GM12864 (cell line): ENCODE measurements at regions not wholly inside any gene's neighbourhood (a gene's known extent, or its start where the extent isn't known, plus 50 kb on each side); places are given as distances from the start of the nearest gene placed in this dataset.

Experiments
- DNase-seq: peaks from one replicate; pipeline ENCODE4 v3.0.0-alpha.2; 2011; ENCODE audit warnings: low read depth
- H3K4me3 ChIP-seq: 2 replicates; pipeline ENCODE4 v1.5.1; 2011; ENCODE audit warnings: mild to moderate bottlenecking, low read depth, low read length, control low read depth
- CTCF ChIP-seq: IDR thresholded peaks from 2 replicates; pipeline ENCODE4 v1.5.1; 2011; ENCODE audit warnings: low read depth, mild to moderate bottlenecking, moderate library complexity, low read length, control low read depth, inconsistent platforms; ENCODE audit errors: missing control alignments

DNA sequence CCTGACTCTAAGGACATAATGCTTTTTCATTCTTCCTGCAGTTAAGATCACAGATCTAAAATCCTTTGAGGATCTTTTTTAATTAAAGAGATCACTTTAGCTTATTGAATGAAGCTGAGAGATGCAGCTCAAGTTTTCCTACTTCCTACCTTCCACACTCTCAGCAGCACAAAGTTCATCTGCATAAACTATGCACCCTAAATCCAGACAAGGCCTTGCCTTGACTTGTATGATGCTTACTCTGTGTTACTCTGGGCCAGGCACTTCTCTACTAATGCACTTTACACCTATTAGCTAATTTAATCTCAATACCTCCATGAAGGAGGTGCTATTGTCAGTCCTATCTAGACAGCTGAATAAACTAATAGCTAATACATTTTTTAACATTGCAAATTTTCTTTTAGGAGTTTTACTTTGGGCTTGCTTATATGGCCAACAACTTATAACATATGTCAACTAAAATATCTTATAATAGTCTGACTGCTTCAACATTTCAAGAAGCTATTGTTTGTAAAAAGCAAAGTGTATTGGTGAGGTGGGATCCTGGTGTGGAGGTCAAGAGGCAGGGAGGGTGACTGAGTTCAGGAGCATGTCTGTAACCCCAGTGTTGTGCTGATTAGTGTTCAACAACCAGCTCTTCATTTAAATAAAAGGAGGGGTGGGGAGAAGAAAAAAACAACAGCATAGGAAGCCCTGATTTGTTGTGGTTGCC lies 172.4 kb upstream of the ATP11B start:
- no peak for TF ChIP-seq CTCF
- DNase-seq = no peak

DNA sequence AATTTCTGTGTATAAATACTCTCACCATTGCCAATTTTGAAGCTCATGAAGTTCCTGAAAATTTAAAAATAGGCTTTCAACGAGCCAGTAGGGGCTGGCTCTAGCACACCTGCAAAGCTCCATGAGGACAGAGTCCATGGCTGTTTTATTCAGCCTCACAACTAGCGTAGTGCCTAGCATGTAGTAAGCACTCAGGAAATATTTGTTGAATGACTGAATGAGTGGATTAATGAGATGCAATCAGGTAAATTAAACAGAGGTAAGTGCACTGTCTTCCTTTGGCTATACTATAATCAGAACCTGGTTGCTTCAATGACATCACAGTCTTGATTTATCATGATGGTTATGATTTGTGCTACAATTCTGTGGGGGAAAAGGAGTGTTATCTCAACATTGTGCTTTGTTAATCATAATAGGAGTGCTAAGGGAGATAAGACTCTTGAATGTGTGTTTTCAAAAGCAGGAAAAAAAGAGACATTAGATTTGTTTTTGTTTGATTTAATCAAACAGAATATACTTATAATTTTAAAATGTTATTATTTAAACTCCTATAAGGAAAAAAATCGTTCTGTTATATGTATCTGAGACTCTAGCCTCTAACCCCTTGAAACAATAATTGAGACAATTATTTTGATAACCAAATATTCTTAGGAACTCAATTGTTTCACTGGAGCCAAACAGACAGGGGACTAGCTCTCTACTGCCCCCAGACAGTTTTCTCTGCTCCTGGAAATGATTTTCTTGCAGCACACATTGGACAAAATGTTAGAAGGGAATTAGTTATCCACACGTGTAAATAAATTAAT lies 171.7 kb upstream of the ATP11B start:
- TF ChIP-seq CTCF = peak; percentile 23
- no peak for DNase-seq
- H3K4me3 ChIP-seq = no peak overlapping the region

More for the DNA sequence above, 172.4 kb upstream of the ATP11B start:
- H3K4me3 ChIP-seq = no peak overlapping the region

- TF ChIP-seq CTCF = no peak
- DNase-seq = no peak
Measured at GRCh38 chr3:182622241-182622545, 171.1 kb upstream of the ATP11B start.

DNA sequence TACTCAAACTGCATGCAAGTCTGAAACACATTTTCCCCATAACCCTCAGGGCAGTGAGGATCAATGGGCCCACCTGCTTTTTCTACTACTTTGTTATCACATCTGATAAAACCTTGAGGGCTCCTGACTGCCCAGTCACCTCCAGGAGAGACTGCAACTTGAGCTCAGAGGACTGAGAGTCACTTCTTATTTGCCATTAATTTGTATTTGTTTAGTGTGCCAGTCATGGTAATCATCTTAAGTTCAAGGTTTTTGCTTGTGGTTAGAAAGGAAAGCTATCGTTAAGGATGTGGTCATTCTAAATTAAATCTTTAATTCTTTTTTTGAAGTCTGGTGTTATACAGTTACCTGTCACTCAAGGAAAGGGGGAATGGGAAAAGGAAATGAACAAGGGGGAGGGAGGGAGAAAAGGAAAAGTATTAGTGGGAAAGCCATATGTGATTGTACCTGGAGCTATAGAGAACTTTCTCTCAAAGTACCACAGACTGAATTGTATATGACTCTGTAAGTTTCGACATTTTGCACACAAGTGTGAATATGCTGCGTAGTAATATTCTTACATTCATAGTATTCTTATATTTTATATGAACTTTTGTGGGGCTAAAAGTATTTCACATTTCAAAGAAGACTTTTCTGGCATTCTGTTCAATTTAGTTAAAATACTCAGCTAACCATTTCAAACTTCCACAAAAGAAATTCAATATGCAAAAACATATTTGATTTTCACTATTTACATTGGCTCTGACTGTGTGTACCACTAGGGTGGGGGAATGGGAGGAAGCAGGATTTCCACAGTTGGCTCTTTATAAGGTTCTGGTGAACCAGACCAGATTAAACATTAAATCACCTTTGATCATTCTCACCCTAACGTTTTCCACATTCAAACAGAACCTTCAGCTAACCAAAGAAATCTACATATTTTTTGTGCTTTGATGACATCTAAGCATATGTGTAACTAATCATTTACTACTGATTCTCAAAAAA lies 166.5 kb upstream of the ATP11B start:
- TF ChIP-seq CTCF = no peak
- no peak for DNase-seq
- no peak overlapping the region for H3K4me3 ChIP-seq

More at GRCh38 chr3:182622241-182622545, 171.1 kb upstream of the ATP11B start:
- H3K4me3 ChIP-seq = no peak overlapping the region

DNA sequence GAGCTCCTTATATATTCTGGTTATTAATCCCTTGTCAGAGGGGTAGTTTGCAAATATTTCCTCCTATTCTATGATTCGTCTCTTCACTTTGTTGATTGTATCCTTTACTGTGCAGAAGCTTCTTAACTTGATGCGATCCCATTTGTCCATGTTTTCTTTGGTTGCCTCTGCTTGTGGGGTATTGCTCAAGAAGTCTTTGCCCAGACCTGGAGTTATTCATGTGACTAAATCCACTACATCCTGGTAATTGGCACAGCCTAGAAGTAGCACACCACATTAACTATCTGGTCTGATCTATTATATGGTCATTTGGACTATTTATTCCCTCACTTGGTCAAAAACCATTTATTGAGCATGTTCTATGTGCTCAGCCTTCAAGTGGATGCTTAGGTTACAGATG lies 164.8 kb upstream of the ATP11B start:
- TF ChIP-seq CTCF = no peak
- DNase-seq = no peak
- H3K4me3 ChIP-seq = no peak overlapping the region

DNA sequence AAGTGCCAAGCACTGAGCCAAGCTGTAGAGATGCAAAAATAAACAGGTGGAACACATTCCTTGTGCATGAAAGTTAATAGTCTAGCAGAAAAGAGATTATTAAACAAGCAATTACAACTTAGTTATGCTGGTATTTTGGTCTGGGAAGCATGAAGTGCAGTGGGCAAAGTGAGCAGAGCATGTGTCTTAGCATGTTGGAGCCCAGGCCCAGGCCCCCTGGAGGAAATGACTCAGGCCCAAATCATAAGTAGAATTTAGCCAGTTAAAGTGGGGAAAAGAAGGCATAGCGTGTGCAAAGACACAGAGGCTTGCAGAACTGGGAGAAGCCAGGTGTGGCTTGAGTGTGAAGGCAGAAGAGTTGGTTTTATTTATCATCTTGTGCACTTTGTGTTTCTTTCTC lies 163.8 kb upstream of the ATP11B start:
- no peak for TF ChIP-seq CTCF
- no peak overlapping the region for H3K4me3 ChIP-seq
- no peak for DNase-seq
